ENCODE measurements at regions not wholly inside any gene's neighbourhood (a gene's known extent, or its start where the extent isn't known, plus 50 kb on each side); places are given as distances from the start of the nearest gene placed in this dataset.

GRCh38 chr22:48489551-48490499 lies 1337.8 kb downstream of the BRD1 start:
- no peak for TF ChIP-seq POLR2A (IDR thresholded peaks at IDR 0.05)
- TF ChIP-seq CTCF (IDR thresholded peaks at IDR 0.05): no peak

Data from adrenal gland (tissue), 5 donors.